ENCODE measurements at regions not wholly inside any gene's neighbourhood (a gene's known extent, or its start where the extent isn't known, plus 50 kb on each side); places are given as distances from the start of the nearest gene placed in this dataset.
"Not testable (repeated sequence)": the region's sequence is repeated elsewhere in the genome, so short reads cannot be mapped to it uniquely, and the experiment has no call there.

- no peak for DNase-seq (ENCODE audit: low spot score)
These were observed 109.8 kb upstream of the HDX start for GRCh38 chrX:84611843-84612636.

- DNase-seq (ENCODE audit: low spot score), result no peak
These were observed 132.0 kb upstream of the HDX start for GRCh38 chrX:84634201-84634782.

- no peak for DNase-seq (ENCODE audit: low spot score)
These were observed 163.8 kb upstream of the HDX start for GRCh38 chrX:84666086-84666485.

DNA sequence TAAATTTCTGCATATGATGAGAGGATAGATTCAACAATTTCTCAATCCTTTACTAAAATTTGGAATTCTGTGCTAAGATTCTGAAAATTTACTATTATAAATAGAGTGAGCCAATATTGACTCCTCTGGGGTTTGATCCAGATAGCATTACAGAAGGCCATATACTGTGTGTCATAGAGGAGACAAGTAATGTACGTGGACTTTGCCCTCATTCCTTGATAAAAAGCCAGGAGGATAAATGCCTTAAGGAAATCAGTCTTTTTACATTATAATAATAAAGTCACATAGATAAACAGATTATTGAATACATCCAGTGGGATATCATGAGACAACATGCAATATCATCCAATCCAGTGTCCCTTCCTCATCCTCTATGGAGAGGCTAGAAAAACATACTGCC, 188.0 kb upstream of the HDX start:
- no peak for DNase-seq (ENCODE audit: low spot score)

GRCh38 chrX:84709987-84710386, 207.7 kb upstream of the HDX start:
- DNase-seq (ENCODE audit: low spot score), result no peak

- no peak for DNase-seq (ENCODE audit: low spot score)
These were observed 208.4 kb upstream of the HDX start for GRCh38 chrX:84710611-84711010.

GRCh38 chrX:84712621-84713020, 210.4 kb upstream of the HDX start:
- DNase-seq (ENCODE audit: low spot score), result no peak

DNA sequence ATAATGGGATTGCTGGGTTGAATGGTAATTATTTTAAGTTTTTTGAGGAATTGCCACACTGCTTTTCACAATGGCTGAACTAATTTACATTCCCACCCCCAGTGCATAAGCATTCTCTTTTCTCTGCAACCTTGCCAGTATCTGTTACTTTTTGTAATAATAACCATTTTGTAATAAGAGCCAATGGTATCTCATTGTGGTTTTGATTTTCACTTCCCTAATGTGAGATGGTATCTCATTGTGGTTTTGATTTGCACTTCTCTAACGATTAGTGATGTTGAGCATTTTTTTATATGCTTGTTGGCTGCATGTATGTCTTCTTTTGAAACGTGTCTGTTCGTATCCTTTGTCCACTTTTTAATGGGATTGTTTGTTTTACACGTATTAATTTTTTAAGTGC, 213.1 kb upstream of the HDX start:
- no peak for DNase-seq (ENCODE audit: low spot score)

DNA sequence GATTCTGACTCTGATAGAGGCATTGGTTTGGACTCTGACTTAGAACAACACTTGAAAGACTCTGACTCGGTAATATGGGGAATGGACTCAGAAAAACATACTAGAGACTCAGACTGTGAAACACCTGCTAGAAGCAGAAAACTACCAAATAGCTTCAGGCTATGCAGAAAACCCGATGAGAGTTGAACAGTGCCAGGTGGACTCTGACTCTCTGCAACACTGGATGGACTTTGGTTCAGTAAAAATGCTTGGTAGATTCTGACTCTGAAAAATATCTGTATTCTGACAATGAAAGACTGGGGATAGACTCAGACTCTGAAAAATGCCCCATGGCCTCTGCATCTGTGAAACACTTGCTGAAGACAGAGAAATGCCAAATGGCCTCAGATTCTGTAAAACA, 215.1 kb upstream of the HDX start:
- no peak for DNase-seq (ENCODE audit: low spot score)

DNA sequence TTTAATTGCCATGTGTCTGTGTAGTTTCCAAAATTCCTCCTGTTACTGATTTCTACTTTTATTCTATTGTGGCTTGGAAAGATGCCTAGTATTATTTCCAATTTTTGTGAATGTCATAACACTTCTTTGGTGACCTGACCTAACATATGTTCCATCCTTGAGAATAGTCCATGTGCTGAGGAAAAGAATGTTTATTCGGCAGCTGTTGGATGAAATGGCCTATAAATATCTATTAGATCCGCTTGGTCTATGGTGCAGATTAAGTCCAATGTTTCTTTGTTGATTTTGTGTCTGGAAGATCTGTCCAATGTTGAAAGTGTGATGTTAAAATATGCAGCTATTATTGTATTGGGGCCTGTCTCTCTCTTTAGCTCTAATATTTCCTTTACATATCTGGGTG, 219.2 kb upstream of the HDX start:
- no peak for DNase-seq (ENCODE audit: low spot score)

- DNase-seq (ENCODE audit: low spot score), result no peak
These were observed 222.3 kb upstream of the HDX start for GRCh38 chrX:84724576-84724975.

DNA sequence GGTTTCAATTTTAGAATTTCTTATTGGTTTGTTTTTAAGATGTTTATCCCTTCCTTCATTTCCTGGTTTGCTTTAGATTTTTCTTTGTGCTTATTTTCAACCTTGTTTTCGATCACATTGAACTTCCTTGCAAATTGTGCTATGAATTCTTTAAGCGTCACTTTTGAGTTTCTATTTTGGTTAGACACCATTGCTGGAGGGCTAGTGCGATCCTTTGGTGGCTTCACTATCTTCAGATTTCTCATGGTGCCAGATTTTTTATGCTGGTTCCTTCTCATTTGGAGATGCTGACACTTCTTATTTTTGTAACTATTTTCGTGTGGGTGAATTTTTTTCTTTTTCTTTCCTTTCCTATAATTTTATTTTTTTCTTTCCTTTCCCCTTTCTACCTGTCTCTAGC, 227.2 kb upstream of the HDX start:
- DNase-seq (ENCODE audit: low spot score), result no peak

DNA sequence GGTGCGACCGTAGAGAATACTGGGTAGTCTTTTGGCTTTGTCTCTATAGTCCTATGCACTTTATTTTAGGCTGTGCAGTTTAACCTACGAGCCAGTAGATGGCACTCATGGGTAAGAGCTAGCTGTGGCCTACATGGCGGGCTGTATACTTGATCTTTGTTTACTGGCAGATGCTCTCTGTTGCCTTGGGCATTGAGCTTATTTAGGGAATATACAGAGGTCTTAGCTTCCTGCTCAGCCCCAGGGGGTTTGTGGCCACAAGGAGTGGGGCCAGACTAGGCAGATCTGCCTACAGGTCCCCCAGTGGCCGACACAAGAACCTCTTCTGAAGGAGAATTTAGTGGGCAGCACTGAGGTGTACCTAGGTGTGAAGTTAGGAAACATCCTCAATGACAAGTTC, 227.6 kb upstream of the HDX start:
- DNase-seq (ENCODE audit: low spot score), result peak; percentile 49

DNA sequence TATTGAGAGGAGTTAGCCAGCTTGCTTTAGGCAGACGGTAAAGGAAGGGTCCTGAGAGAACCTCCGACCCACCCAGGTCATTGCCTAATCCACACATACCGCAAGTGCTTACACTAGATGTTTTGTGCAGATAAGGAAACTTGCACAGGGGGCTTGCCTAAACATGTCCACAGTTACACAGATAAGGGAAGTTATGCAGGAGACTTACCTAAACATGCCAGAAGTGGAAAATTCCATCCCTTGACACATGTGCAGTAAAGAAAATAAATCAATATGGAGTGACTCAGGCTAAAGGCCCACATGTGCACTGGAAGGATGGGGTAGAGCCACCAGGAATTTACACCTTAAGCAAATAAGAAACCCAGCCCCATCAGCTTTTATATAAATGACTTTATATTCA, 232.8 kb upstream of the HDX start:
- DNase-seq (ENCODE audit: low spot score), result no peak

GRCh38 chrX:84737471-84737871, 235.2 kb upstream of the HDX start:
- DNase-seq (ENCODE audit: low spot score), result no peak

DNA sequence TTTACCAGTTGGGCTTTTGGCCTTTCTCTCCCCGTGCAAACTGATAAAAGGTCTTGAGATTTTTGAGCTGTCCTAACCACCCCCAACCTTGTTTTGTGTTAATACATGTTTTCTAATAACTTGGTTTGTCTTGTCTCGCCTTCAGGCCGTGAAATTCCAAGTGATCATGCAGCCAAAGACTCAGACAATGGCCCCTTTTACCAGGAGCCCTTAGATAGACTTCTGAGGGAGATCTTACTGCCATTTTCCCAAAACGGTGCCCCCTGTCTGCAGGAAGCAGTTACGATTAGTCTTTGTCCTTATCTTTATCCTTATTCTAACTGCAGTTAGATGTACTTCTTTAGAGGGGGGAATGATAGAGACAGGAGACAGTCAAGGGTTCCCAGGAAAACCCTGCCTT, 245.3 kb upstream of the HDX start:
- no peak for DNase-seq (ENCODE audit: low spot score)

DNA sequence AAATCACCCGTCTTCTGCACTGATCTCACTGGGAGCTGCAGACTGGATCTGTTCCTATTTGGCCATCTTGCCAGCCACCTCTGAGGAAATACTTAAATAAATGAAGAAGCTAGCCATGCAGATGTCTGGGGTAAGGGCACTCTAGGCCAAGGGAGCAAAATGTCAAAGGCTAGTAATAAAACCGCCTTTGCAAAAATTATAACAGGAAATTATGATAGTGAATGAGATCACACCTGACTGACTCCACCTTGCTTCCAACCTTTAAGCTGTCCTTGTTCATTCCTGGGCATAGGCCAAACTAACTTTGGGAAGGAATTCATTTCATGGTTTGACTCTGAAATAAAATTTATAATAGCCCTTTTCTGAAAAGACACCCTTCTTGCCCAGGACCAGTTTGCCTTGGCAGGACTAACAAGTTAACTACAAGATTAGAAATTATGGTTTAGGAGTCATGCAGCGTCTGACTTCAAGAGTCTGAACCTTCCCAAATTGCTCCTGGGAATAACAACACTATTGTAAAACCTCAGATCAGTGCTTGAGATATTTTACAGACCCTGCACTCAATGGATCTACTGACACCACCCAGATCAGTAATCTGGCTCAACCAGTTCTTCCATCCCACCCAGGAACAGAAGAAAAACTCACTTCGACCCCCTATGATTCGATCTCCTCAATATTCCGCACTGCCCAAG, 246.9 kb upstream of the HDX start:
- DNase-seq (ENCODE audit: low spot score), result no peak

- no peak for DNase-seq (ENCODE audit: low spot score)
These were observed 243.1 kb upstream of the APOOL start for GRCh38 chrX:84760560-84760959.

DNA sequence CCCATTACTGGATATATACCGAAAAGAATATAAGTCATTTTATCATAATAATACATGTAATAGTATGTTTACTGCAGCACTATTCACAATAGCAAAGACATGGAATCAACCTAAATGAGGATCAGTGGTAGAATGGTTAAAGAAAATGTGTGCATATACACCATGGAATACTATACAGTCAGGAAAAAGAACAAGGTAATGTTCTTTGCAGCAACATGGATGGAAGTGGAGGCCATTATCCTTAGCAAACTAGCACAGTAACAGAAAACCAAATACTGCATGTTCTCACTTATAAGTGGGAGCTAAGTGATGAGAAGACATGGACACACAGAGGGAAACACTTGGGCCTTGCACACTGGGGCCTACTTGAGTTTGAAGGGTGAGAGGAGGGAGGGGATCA, 207.4 kb upstream of the APOOL start:
- no peak for DNase-seq (ENCODE audit: low spot score)

- no peak for DNase-seq (ENCODE audit: low spot score)
These were observed 172.8 kb upstream of the APOOL start for GRCh38 chrX:84830836-84831235.

DNA sequence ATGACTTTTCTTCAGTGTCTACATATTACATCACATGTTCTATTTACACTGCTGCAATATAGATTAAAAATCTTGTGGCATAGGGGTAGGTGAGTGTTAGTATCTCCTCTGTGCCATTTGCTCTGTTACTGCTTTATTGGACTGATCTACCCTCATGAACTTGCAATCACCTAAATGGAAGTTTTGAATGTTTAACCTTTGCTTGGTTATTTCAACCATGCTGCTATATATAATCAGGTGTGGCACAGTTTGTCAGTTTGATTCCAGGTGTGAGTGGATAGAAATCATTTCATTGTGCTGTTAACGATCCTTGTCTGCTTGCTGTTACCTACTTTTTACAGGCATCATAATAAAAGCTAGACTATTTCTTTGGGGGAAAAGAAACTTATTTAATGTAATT, 157.1 kb upstream of the APOOL start:
- DNase-seq (ENCODE audit: low spot score), result not testable (repeated sequence)

DNA sequence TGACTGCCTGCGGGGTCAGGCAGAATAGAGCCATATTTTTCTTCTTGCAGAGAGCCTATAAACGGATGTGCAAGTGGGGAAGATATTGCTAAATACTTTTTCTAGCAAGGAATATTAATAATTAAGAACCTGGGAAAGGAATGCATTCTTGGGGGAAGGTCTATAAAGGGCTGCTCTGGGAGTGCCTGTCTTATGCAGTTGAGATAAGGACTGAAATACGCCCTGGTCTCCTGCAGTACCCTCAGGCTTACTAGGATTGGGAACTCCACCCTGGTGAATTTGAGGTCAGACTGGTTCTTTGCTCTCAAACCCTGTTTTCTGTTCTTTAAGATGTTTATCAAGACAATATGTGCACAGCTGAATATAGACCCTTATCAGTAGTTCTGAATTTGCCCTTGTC, 152.5 kb upstream of the APOOL start:
- DNase-seq (ENCODE audit: low spot score), result not testable (repeated sequence)

DNA sequence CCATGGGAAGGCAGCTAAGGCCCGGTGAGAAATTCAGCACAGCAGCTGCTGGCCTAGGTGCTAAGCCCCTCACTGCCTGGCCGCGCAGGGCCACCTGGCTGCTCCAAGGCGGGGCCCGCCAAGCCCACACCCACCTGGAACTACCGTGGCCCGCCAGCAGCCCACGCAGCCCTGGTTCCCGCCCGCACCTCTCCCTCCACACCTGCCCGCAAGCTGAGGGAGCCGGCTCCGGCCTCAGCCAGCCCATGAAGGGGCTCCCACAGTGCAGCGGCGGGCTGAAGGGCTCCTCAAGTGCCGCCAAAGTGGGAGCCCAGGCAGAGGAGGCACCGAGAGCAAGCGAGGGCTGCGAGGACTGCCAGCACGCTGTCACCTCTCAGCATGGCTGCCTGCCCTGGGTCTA, 146.9 kb upstream of the APOOL start:
- DNase-seq (ENCODE audit: low spot score), result not testable (repeated sequence)
